Natural killer cell (primary cell): ENCODE measurements at regions not wholly inside any gene's neighbourhood (a gene's known extent, or its start where the extent isn't known, plus 50 kb on each side); places are given as distances from the start of the nearest gene placed in this dataset.
"Not testable (repeated sequence)": the region's sequence is repeated elsewhere in the genome, so short reads cannot be mapped to it uniquely, and the experiment has no call there.

Experiments
- ATAC-seq, 3 donors: fragments of 150-1000 bp in 2 of 3; fragments of 200-7000 bp in 1 of 3; cut with Tn5 transposase; 1 replicate in 1 of 3; 2 replicates in 2 of 3; pipeline ENCODE4 v1.10.0; 2021; ENCODE audit warnings: mild to moderate bottlenecking in 2 of 3, moderate library complexity in 2 of 3
- DNase-seq, 2 donors: peaks; one replicate each; pipeline versions ENCODE4 v3.0.0 to v3.0.0-alpha.2; 2013 to 2021; ENCODE audit warnings: mixed read lengths in 1 of 2
- H3K27ac ChIP-seq: one replicate; pipeline ENCODE4 v1.5.1; 2013; ENCODE audit warnings: mild to moderate bottlenecking, low read length
- H3K27me3 ChIP-seq: one replicate; pipeline ENCODE4 v1.6.1; 2013; ENCODE audit warnings: low read length; ENCODE audit not compliant: control insufficient read depth, insufficient read depth
- H3K36me3 ChIP-seq: one replicate; pipeline ENCODE4 v1.6.1; 2013; ENCODE audit warnings: low read length; ENCODE audit not compliant: control insufficient read depth, insufficient read depth
- H3K4me1 ChIP-seq: one replicate; pipeline ENCODE4 v1.6.1; 2013; ENCODE audit warnings: low read length; ENCODE audit not compliant: control insufficient read depth, insufficient read depth
- H3K4me3 ChIP-seq: one replicate; pipeline ENCODE4 v1.5.1; 2013; ENCODE audit warnings: low read length
- H3K9me3 ChIP-seq: one replicate; pipeline ENCODE4 v1.6.1; 2013; ENCODE audit warnings: low read length; ENCODE audit not compliant: control insufficient read depth, insufficient read depth
- H3K27ac Mint-ChIP-seq, 2 donors: one replicate each; pipeline ENCODE4 v1.8.0; 2022; ENCODE audit warnings: mild to moderate bottlenecking in 2 of 2, mixed read lengths in 2 of 2, moderate library complexity in 1 of 2
- H3K27me3 Mint-ChIP-seq, 2 donors: one replicate each; pipeline ENCODE4 v1.8.0; 2022; ENCODE audit warnings: low read depth in 2 of 2, mixed read lengths in 2 of 2
- H3K36me3 Mint-ChIP-seq: one replicate; pipeline ENCODE4 v1.8.0; 2022; ENCODE audit warnings: mixed read lengths
- H3K4me1 Mint-ChIP-seq, 2 donors: one replicate each; pipeline ENCODE4 v1.8.0; 2022; ENCODE audit warnings: mixed read lengths in 2 of 2
- H3K4me3 Mint-ChIP-seq: one replicate; pipeline ENCODE4 v1.8.0; 2022; ENCODE audit warnings: mild to moderate bottlenecking, moderate library complexity, mixed read lengths
- H3K9me3 Mint-ChIP-seq, 2 donors: one replicate each; pipeline ENCODE4 v1.8.0; 2022; ENCODE audit warnings: mixed read lengths in 2 of 2
- WGBS: methylation state at CpG from one replicate; pipeline ENCODE4 v1.1.7; 2013; ENCODE audit warnings: missing lambda C conversion rate; ENCODE audit not compliant: insufficient coverage; 5-methylcytosine and 5-hydroxymethylcytosine counted together
- intact Hi-C: fragments of 100-400 bp; cut with micrococcal nuclease; formaldehyde crosslinking; loops from one replicate; pipeline ENCODE4 v1.14.2; 2022
- TF ChIP-seq, protein P1 (sequence below): fragments of 200-600 bp; IDR thresholded peaks from one replicate; pipeline ENCODE4 v1.8.0; 2022; ENCODE audit warnings: antibody characterized with exemption

- H3K36me3 ChIP-seq, ATAC-seq, H3K4me3 Mint-ChIP-seq, H3K4me1 Mint-ChIP-seq, intact Hi-C loops, H3K9me3 ChIP-seq, DNase-seq, H3K36me3 Mint-ChIP-seq, H3K27me3 ChIP-seq, H3K9me3 Mint-ChIP-seq, H3K27ac ChIP-seq, H3K4me1 ChIP-seq, H3K27ac Mint-ChIP-seq, H3K4me3 ChIP-seq: not testable (repeated sequence)
- H3K27me3 Mint-ChIP-seq, result peaks cover 0 to 11% of the 10 kb centered on the region in 2 donors
- 100% methylated on average over 2 of the region's 2 CpGs for WGBS
These were observed 109.0 kb upstream of the RANBP3L start for GRCh38 chr5:36410672-36411071.

GRCh38 chr5:36414869-36415282, 113.2 kb upstream of the RANBP3L start:
- TF ChIP-seq, protein P1, sequence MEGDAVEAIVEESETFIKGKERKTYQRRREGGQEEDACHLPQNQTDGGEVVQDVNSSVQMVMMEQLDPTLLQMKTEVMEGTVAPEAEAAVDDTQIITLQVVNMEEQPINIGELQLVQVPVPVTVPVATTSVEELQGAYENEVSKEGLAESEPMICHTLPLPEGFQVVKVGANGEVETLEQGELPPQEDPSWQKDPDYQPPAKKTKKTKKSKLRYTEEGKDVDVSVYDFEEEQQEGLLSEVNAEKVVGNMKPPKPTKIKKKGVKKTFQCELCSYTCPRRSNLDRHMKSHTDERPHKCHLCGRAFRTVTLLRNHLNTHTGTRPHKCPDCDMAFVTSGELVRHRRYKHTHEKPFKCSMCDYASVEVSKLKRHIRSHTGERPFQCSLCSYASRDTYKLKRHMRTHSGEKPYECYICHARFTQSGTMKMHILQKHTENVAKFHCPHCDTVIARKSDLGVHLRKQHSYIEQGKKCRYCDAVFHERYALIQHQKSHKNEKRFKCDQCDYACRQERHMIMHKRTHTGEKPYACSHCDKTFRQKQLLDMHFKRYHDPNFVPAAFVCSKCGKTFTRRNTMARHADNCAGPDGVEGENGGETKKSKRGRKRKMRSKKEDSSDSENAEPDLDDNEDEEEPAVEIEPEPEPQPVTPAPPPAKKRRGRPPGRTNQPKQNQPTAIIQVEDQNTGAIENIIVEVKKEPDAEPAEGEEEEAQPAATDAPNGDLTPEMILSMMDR, result peak; percentile 27
- H3K36me3 ChIP-seq, result no peaks in the 10 kb centered on the region
- H3K27ac Mint-ChIP-seq, result no peak overlapping the region
- H3K9me3 Mint-ChIP-seq, result peaks cover 0 to 2% of the 10 kb centered on the region in 2 donors
- H3K27me3 ChIP-seq, result no peaks in the 10 kb centered on the region
- H3K9me3 ChIP-seq, result no peaks in the 10 kb centered on the region
- no peaks in the 10 kb centered on the region for H3K4me1 ChIP-seq
- peaks cover 10 to 15% of the 10 kb centered on the region in 2 donors for H3K4me1 Mint-ChIP-seq
- peaks cover 0 to 5% of the 10 kb centered on the region in 2 donors for H3K27me3 Mint-ChIP-seq
- intact Hi-C loops, result loop anchor here (1.0 kb wide), 1 partner anchor 92 kb away; no protein-coding TSS in a partner anchor
- no peak overlapping the region for H3K4me3 Mint-ChIP-seq
- H3K27ac ChIP-seq, result no peak overlapping the region
- no peak for ATAC-seq
- H3K36me3 Mint-ChIP-seq, result no peaks in the 10 kb centered on the region
- no peak for DNase-seq
- H3K4me3 ChIP-seq, result no peak overlapping the region
- WGBS, result 89% methylated on average over 1 of the region's 3 CpGs

DNA sequence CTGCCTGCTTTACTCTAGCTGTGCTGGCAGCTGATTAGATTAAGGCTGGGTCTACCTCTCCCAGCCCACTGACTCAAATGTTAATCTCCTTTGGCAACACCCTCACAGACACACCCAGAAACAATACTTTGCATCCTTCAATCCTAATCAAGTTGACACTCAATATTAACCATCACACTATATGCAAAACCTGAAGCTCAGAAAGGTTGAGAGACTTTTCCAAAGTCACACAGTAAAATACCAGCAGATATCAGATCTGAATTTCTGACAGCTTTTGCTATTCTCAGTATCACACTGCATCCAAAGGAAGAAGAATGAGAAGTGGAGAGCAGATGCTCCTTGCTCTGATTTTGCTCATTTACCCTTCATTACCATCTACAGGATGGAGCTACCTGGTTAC, 114.9 kb upstream of the RANBP3L start:
- H3K27ac Mint-ChIP-seq, result no peak overlapping the region
- TF ChIP-seq, protein P1, result no peak
- no peaks in the 10 kb centered on the region for H3K36me3 ChIP-seq
- no peaks in the 10 kb centered on the region for H3K27me3 ChIP-seq
- no peaks in the 10 kb centered on the region for H3K9me3 Mint-ChIP-seq
- intact Hi-C loops, result no loop called here
- H3K4me3 ChIP-seq, result no peak overlapping the region
- no peak for ATAC-seq
- DNase-seq, result no peak
- H3K27me3 Mint-ChIP-seq, result peaks cover 0 to 5% of the 10 kb centered on the region in 2 donors
- no peaks in the 10 kb centered on the region for H3K9me3 ChIP-seq
- no peak overlapping the region for H3K27ac ChIP-seq
- no peak overlapping the region for H3K4me3 Mint-ChIP-seq
- no peaks in the 10 kb centered on the region for H3K36me3 Mint-ChIP-seq
- H3K4me1 ChIP-seq, result no peaks in the 10 kb centered on the region
- H3K4me1 Mint-ChIP-seq, result peaks cover 10 to 20% of the 10 kb centered on the region in 2 donors

DNA sequence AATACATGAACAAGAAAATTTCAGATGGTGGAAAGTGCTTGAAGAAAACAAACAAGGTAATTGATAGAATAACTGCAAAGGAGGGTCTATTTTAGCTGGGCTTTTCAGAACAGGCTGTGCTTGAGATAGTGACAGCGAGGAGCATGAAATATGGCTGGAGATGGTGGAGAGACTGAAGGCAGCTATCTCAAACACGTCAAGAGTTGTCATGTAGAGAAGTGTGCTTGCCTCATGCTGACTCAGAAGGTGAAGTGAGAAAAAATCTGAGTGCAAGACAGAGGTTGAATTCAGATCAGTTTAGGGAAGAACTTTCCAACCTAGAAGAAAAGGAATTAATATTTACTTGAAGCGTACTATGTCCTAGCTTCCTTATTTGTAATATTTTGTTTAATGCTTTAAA, 115.5 kb upstream of the RANBP3L start:
- 81% methylated on average over 3 of the region's 3 CpGs for WGBS
- intact Hi-C loops, result no loop called here
- no peak overlapping the region for H3K4me3 ChIP-seq
- no peaks in the 10 kb centered on the region for H3K4me1 ChIP-seq
- ATAC-seq (no peak), DNase-seq (no peak)
- Mint-ChIP-seq H3K36me3 (no peaks in the 10 kb centered on the region), H3K27me3 (peaks cover 0 to 5% of the 10 kb centered on the region in 2 donors), H3K4me3 (no peak overlapping the region), H3K9me3 (no peaks in the 10 kb centered on the region), H3K27ac (no peak overlapping the region), H3K4me1 (peaks cover 10 to 20% of the 10 kb centered on the region in 2 donors)
- no peaks in the 10 kb centered on the region for H3K9me3 ChIP-seq
- no peak overlapping the region for H3K27ac ChIP-seq
- no peaks in the 10 kb centered on the region for H3K36me3 ChIP-seq
- TF ChIP-seq, protein P1, result no peak
- no peaks in the 10 kb centered on the region for H3K27me3 ChIP-seq
